GM12891 (cell line): ENCODE measurements at regions not wholly inside any gene's neighbourhood (a gene's known extent, or its start where the extent isn't known, plus 50 kb on each side); places are given as distances from the start of the nearest gene placed in this dataset.

Source experiments
- PAX5 ChIP-seq: IDR thresholded peaks from 2 replicates; pipeline ENCODE4 v1.6.1; 2011; ENCODE audit warnings: low read length, moderate library complexity, mild to moderate bottlenecking; ENCODE audit not compliant: insufficient read depth, severe bottlenecking
- POLR2A ChIP-seq: IDR thresholded peaks from 2 replicates; pipeline ENCODE4 v1.6.1; 2011; ENCODE audit warnings: low read depth, low read length, control low read depth
- POLR2AphosphoS5 ChIP-seq: IDR thresholded peaks from 2 replicates; pipeline ENCODE4 v1.6.1; 2011; ENCODE audit warnings: low read depth, low read length, control low read depth

DNA sequence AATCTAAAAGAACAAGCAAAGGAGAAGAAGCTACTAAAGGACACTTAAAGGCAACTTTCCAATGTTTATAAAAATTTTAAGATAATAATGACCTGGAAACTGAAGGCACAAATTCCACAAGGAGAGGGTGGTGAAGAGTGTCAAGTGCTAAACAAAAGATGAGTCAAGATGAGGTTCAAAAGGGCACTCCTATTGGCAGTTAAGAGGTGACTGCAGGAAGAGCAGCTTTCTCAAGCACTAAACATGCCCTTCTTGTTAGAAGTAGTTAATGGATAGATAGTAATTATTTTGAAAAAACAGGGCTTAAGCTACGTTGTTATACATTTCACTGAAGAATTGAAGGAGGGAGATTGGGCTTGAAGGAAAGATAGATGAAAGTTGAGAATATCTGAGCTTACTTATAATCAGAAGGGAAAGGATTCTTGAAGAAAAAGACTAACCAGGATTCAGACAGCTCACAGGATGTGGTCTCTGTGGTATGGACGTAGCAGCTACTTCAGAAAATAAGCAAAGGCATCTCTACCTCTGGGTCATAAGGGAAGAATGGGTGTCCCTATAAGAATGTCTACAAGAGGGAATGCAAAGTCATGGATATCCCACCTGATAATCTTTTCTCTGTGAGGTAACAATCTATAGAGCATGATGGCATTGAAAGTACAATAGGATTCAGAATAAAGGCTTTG is 454.7 kb upstream of the SLC39A10 start:
- no peak for TF ChIP-seq POLR2A
- no peak for TF ChIP-seq POLR2AphosphoS5
- no peak for TF ChIP-seq PAX5
